HG03520 (cell line): ENCODE measurements at regions not wholly inside any gene's neighbourhood (a gene's known extent, or its start where the extent isn't known, plus 50 kb on each side); places are given as distances from the start of the nearest gene placed in this dataset.

Experiments used
- ATAC-seq: cut with Tn5 transposase; IDR thresholded peaks from one replicate; pipeline ENCODE4 v1.9.1; 2021; ENCODE audit warnings: mild to moderate bottlenecking, moderate library complexity; ENCODE audit not compliant: unreplicated experiment

GRCh38 chr9:117549444-117549843 is 134.6 kb upstream of the ASTN2 start:
- ATAC-seq = no peak

DNA sequence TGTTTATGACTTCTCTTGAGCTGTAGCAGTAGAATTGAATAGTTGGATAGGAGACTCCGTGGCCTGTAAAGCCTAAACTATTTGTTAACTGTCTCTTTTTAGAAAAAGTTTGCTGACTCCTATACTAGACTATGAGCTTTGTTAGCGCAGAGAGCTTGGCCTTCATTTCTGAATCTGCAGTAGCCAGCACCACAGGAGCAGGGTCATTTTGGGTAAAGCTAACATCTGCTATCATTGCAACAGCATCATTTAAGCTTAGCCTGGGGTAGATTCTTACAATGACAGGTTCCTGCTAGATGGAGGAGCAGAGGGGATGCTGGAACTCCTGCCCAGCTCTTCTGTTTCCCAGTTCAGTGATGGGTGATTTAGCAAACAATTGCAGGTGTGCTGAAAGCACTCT is 133.7 kb upstream of the ASTN2 start:
- no peak for ATAC-seq

- ATAC-seq = no peak
Observed at GRCh38 chr9:117547904-117548303, 133.0 kb upstream of the ASTN2 start.

- ATAC-seq = no peak
Observed at GRCh38 chr9:117546894-117547678, 132.2 kb upstream of the ASTN2 start.

DNA sequence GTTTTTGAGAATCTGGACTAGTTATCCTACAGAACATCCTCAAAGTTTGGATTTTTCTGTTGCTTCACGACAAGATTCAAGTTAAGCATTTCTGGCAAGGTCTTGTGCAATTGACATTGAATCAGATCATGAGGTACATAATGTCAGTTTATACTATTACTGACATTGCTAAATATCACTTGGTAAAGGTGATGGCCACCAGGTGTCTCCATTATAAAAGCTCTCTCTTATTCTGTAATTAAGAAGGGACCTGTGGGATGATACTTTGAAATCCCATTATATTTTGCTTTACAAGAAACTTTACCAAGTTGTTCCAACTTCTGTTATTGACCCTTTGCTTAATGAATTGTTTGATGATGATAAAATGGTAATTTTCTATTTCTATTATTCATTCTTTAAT is 131.0 kb upstream of the ASTN2 start:
- ATAC-seq = no peak

GRCh38 chr9:117543089-117543488 is 128.2 kb upstream of the ASTN2 start:
- ATAC-seq = no peak

DNA sequence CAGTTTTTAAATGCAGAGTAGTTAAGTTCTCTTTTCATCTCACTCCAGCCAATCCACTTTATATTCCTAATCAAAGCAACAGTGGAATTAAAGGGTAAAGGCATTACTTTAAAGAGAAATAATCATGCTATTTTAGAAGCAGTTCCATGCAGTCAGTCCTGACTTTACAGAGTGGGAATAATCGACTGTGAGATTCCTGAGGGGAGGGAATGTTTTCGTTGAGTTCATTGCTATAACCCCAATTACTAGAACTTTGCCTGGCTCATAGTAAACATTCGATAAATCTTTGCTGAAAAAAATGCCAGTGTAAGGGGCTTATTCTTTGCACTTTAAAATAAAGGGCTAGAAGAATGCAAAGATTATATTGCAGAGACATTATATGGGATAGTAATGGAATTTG is 127.2 kb upstream of the ASTN2 start:
- ATAC-seq = no peak

GRCh38 chr9:117541181-117541580 is 126.3 kb upstream of the ASTN2 start:
- ATAC-seq = no peak

- no peak for ATAC-seq
Observed at GRCh38 chr9:117535973-117536372, 121.1 kb upstream of the ASTN2 start.

GRCh38 chr9:117535434-117535833 is 120.6 kb upstream of the ASTN2 start:
- no peak for ATAC-seq

DNA sequence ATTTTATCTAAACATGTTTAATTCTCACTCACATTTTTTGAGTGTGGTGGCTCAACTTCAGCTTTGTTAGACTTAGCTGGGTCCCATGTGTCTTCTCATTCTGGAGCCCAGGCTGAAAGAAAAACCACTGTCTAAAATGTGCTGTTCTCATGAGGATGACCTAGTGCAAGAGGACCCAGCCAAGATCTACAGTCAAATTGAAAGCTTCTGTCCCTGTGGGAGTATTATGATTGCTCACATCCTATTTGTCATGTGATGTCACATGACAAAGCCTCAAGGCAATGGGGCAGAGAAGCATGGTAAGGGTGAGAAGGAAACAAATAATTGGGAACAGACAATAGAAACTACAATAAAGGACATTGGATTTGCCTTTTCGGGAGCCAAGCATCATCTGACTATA is 113.4 kb upstream of the ASTN2 start:
- ATAC-seq = no peak

DNA sequence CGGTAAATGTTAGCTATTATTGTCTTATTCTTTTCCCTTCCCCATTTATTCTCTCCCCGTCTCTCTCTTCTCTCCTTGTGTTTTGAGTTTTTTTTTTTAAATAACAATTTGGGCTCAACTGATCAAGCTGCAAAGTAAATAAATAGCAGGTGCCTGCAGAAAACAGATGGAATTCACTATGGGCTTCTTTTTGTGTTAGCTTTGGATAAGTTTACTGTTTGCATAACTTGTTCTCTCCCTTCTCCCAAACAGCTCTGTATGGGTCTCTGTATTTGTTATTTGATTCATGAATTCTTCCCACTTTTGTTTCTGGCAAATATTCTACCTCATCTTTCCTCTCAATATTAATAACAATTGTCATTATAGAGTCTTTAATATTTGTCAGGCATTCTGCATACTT is 111.8 kb upstream of the ASTN2 start:
- no peak for ATAC-seq

DNA sequence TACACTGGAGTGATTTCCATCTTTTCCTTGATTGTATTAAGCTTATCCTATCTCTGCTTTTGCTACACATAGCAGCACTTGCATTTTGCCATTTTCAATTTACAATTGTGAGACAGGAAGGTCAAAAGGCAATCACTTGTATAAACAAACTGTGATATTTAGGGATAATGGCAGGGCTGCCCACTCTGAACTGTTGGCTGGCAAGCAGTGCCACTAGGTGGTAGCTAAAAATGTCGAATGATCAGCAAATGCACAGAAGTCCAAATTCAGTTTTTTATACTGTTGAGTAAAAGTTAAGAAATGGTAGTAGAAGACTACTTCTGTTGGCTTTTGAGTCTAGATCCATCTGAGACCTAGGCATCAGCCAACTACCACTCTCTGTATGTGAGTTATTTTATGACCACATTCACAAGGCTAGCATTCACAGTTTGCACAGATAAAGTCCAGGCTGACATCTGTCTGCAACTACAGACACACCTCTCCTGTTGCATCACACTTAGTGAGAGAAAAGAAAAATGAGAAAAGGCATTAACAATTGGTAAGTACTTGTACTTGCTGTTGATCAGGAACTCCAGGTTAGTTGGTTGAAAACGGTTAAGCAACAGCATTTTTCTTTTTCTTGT is 108.8 kb upstream of the ASTN2 start:
- no peak for ATAC-seq

DNA sequence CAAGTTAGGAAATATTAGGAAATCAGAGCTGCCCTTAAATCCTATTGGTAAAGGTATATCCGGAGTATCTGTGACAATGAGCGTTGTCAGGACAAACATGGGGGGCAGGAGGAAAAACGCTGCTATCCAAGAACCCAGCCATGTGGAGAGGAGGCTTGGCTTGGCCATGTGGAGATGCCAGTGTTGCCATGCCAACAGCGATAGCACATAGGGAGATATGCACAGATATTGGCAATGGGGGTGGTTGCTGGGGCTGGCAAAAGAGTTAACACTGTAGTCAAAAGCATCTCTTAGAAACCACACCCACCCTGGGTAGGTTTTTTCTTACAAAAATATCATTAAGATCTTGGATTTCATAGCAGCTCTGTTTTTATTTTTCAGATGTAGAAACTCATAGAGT is 106.4 kb upstream of the ASTN2 start:
- ATAC-seq = no peak

DNA sequence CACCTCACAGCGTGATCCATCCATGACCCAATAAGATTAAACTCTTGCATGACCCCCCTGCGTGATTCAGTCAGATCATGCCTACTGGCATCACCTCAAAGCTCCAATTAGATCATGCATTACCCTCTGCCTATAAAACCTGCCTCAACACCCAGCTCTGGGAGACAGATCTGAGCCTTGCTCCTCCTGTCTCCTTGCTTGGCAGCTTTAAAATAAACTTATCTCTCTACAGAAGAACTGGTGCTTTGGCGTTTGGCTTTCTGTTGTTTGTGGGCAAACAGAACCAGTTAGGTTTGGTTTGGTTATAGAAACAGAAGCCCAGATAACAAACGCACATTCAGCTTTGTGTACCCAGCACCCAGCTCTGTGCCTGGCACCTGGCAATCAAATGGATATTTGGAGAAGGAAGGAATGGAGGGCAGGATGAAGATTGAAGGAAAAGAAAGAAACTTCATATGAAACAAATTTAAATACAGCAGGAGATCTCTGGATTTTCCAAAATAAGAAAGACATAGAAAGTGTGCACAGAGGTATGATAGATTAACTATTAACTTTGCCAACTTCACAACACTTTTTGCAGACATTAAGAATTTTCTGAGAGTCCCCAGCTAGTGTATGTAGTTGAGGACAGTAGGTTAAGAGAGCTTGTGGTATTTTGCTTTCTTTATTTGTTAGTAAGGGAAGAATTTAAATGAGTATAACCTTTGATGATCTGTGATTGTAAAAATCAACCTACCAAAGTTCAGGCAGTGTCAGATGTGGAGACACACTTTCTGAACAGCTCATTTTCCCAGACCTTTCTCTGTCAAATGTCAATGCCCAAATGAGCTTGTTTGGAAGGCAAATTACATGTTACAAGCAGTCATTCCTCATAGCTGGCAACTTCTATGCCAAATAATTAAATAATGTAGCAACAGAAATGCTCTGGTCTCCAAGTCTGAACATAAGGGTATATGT is 102.1 kb upstream of the ASTN2 start:
- ATAC-seq = no peak

DNA sequence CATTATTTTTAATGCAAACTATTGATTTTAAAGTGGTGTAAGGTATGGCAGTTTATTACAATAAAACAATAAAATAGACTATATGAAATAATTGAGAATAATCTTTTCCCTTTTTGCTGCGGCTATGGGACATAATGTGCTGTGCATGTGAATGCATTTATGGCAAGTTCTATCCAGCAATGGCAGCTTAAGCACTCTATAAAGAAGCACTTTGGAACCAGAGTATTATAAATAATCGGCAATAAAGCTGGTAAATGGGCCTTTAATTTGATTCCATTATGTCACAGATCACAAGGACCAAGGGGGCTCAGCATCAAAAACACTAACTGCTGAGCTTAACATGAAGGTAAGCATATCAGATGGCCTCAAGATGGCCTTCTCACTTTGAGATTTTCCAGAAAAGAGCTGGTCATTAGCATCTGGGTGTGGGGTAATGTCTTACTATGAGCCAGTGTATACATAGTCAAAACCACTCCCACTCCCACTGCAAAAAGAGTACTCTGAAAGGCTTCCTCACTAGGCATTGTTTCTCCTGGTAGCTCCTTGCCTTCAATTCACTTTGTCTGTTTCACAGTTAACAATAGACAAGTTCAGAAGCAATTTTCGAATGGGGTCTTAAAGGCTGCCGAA is 97.1 kb upstream of the ASTN2 start:
- no peak for ATAC-seq

- no peak for ATAC-seq
Observed at GRCh38 chr9:117496307-117496706, 81.5 kb upstream of the ASTN2 start.

DNA sequence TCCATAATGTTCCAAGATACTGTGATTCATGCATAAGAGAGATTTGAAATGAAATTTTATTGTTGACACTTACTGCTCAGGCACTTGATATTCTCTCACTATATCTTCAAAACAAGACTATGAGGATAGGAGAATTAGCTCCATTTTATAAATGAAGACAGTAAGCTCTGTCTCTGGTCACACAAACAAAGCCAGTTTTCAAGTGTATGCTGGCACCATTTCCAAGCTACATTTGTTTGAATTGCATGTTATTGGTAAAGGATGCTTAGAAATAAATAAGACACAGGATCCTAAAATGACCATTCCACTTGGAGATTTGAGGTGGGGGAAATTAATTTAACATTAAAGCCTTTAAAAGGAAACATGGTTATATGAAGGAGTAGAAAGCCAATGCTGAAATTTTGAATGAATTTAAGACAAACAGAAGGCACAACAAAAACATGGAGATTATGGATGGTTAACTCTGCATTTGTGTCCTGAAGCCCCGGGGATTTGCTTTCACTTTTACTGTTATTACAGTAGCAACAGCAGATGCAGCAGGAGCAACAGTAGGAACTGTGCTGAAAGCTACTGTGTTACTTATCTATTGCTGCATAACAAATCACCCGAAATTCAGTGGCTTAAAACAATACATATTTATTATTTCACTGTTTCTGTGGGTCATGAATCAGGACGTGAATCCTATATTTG is 79.7 kb upstream of the ASTN2 start:
- no peak for ATAC-seq

- ATAC-seq = no peak
Observed at GRCh38 chr9:117492476-117492875, 77.6 kb upstream of the ASTN2 start.

GRCh38 chr9:117491491-117491890 is 76.6 kb upstream of the ASTN2 start:
- ATAC-seq = no peak

DNA sequence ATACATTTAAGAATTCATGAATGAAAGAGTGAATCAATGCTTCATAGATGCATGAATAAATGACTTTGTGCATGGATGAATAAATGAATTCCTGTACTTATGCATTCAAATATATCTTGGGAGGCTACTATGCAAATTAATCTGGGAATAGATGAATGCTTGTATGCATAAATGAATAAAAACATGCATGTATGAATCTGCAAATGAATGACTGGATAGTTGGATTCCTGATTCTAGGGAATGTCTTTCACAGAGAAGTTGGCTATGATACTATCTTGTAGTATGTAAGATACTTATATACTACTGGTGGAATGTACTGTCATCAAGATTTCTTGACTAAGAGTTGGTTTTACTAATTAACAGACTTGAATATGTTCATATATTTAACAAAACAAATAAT is 75.3 kb upstream of the ASTN2 start:
- ATAC-seq = no peak
